IPS-20b (cell line): ENCODE measurements at regions not wholly inside any gene's neighbourhood (a gene's known extent, or its start where the extent isn't known, plus 50 kb on each side); places are given as distances from the start of the nearest gene placed in this dataset.

Experiments used
- H3K27ac ChIP-seq: one replicate; pipeline ENCODE4 v1.5.1; 2013; ENCODE audit warnings: low read length
- H3K27me3 ChIP-seq: 2 replicates; pipeline ENCODE4 v1.6.1; 2013; ENCODE audit warnings: mild to moderate bottlenecking, low read length, inconsistent platforms; ENCODE audit not compliant: insufficient read depth
- H3K36me3 ChIP-seq: 2 replicates; pipeline ENCODE4 v1.6.1; 2013; ENCODE audit warnings: low read depth, mild to moderate bottlenecking, inconsistent platforms, low read length, moderate library complexity; ENCODE audit not compliant: insufficient read depth
- H3K4me1 ChIP-seq: 2 replicates; pipeline ENCODE4 v1.6.1; 2013; ENCODE audit warnings: mild to moderate bottlenecking, control low read depth, inconsistent platforms, low read length, moderate library complexity; ENCODE audit not compliant: insufficient read depth
- H3K4me3 ChIP-seq: 2 replicates; pipeline ENCODE4 v1.5.1; 2013; ENCODE audit warnings: mild to moderate bottlenecking, low read length, inconsistent platforms
- H3K9ac ChIP-seq: 2 replicates; pipeline ENCODE4 v1.6.1; 2013; ENCODE audit warnings: low read depth, mild to moderate bottlenecking, inconsistent platforms, low read length, moderate library complexity
- H3K9me3 ChIP-seq: 2 replicates; pipeline ENCODE4 v1.6.1; 2013; ENCODE audit warnings: mild to moderate bottlenecking, low read depth, low read length, inconsistent platforms; ENCODE audit not compliant: insufficient read depth

DNA sequence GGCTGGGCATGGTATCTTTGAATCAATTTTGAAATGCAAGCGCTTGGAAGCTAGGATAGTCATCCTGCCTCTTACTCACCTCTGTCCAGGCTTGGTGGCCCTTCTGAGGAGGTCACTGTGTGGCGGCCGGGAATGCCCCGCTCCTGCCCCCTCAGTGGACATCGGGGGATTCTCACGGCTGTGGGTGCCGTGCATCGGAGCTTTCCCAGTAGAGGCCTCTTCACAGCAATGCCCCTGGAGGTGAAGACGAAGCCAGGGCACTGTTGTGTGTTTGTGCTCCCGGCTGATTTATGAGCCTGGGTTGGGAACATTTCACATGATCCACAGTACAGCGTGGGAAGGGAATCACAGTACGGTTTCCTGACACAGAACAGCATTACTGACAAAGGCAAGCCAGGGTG is 147.5 kb downstream of the NXNL2 start:
- Histone ChIP-seq H3K9ac (no peak overlapping the region), H3K36me3 (no peaks in the 10 kb centered on the region), H3K27me3 (no peaks in the 10 kb centered on the region), H3K4me1 (no peaks in the 10 kb centered on the region), H3K4me3 (no peak overlapping the region), H3K27ac (no peak overlapping the region), H3K9me3 (no peaks in the 10 kb centered on the region)

GRCh38 chr9:88684046-88684445 is 149.1 kb downstream of the NXNL2 start:
- Histone ChIP-seq H3K27me3 (no peaks in the 10 kb centered on the region), H3K9me3 (no peaks in the 10 kb centered on the region), H3K36me3 (no peaks in the 10 kb centered on the region), H3K9ac (no peak overlapping the region), H3K27ac (no peak overlapping the region), H3K4me3 (no peak overlapping the region), H3K4me1 (no peaks in the 10 kb centered on the region)

GRCh38 chr9:88684845-88685244 is 149.9 kb downstream of the NXNL2 start:
- no peak overlapping the region for H3K4me3 ChIP-seq
- no peak overlapping the region for H3K27ac ChIP-seq
- H3K27me3 ChIP-seq: no peaks in the 10 kb centered on the region
- H3K4me1 ChIP-seq: no peaks in the 10 kb centered on the region
- no peaks in the 10 kb centered on the region for H3K36me3 ChIP-seq
- no peak overlapping the region for H3K9ac ChIP-seq
- H3K9me3 ChIP-seq: peaks cover 6% of the 10 kb centered on the region; the same call in 1 of the 2 replicates

DNA sequence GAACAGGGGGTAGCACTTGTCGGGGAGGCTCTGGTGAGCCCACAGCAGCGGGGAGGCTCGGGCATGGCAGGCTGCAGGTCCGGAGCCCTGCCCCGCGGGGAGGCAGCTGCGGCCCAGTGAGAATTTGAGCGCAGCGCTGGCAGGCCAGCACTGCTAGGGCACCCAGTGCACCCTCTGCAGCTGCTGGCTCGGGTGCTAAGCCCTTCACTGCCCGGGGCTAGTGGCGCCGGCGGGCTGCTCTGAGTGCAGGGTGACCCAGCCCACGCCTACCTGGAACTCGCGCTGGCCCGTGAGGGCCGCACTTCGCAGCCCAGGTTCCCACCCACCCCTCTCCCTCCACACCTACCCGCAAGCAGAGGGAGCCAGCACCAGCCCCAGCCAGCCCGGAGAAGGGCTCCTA is 151.0 kb downstream of the NXNL2 start:
- H3K9me3 ChIP-seq: peaks cover 8% of the 10 kb centered on the region; the same call in 1 of the 2 replicates
- H3K27ac ChIP-seq: no peak overlapping the region
- H3K4me3 ChIP-seq: no peak overlapping the region
- H3K9ac ChIP-seq: no peak overlapping the region
- no peaks in the 10 kb centered on the region for H3K4me1 ChIP-seq
- no peaks in the 10 kb centered on the region for H3K27me3 ChIP-seq
- no peaks in the 10 kb centered on the region for H3K36me3 ChIP-seq

- no peaks in the 10 kb centered on the region for H3K27me3 ChIP-seq
- no peaks in the 10 kb centered on the region for H3K36me3 ChIP-seq
- H3K4me1 ChIP-seq: no peaks in the 10 kb centered on the region
- no peak overlapping the region for H3K4me3 ChIP-seq
- no peak overlapping the region for H3K27ac ChIP-seq
- H3K9me3 ChIP-seq: peaks cover 8% of the 10 kb centered on the region; the same call in 1 of the 2 replicates
- no peak overlapping the region for H3K9ac ChIP-seq
Measured at GRCh38 chr9:88689509-88690298, 154.7 kb downstream of the NXNL2 start.

GRCh38 chr9:88690628-88691027 is 155.7 kb downstream of the NXNL2 start:
- Histone ChIP-seq H3K27me3 (no peaks in the 10 kb centered on the region), H3K9me3 (peaks cover 8% of the 10 kb centered on the region; the same call in 1 of the 2 replicates), H3K4me1 (no peaks in the 10 kb centered on the region), H3K4me3 (no peak overlapping the region), H3K9ac (no peak overlapping the region), H3K36me3 (no peaks in the 10 kb centered on the region), H3K27ac (no peak overlapping the region)

DNA sequence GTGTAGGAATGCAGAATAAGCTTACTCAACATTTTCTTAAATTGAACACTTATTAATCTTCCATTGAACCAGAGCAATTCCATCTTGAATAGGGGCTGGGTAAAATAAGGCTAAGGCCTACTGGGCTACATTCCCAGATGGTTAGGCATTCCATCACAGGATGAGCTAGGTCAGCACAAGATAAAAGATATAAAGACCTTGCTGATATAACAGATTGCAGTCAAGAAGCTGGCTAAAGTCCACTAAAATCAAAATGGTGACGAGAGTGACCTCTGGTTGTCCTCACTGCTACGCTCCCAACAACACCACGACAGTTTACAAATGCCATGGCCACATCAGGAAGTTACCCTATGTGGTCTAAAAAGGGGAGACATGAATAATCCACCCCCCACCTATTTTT is 156.1 kb downstream of the NXNL2 start:
- no peak overlapping the region for H3K27ac ChIP-seq
- no peaks in the 10 kb centered on the region for H3K4me1 ChIP-seq
- peaks cover 8% of the 10 kb centered on the region; the same call in 1 of the 2 replicates for H3K9me3 ChIP-seq

DNA sequence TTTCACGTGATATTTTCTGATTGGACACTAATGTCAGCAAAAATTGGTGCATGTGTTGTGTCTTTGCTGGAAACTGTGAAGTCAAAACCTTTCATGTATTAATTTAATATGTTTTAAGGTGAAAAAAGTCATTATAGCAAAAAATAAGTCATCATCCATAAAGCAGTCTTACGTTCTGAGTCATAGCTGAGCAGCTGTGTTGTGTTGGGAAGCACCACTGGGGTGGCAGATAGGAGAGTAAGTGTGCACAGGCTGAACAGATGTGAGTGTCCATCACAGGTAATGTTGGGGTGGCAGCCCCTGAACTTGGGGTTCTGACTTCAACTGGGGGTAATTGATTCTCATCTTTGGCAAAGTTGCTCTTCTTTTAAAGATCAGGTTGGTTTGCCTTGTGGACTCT is 156.8 kb downstream of the NXNL2 start:
- Histone ChIP-seq H3K9me3 (peaks cover 8% of the 10 kb centered on the region; the same call in 1 of the 2 replicates), H3K27me3 (no peaks in the 10 kb centered on the region)

More for the DNA sequence above, 156.1 kb downstream of the NXNL2 start:
- Histone ChIP-seq H3K4me3 (no peak overlapping the region), H3K36me3 (no peaks in the 10 kb centered on the region), H3K27me3 (no peaks in the 10 kb centered on the region), H3K9ac (no peak overlapping the region)

DNA sequence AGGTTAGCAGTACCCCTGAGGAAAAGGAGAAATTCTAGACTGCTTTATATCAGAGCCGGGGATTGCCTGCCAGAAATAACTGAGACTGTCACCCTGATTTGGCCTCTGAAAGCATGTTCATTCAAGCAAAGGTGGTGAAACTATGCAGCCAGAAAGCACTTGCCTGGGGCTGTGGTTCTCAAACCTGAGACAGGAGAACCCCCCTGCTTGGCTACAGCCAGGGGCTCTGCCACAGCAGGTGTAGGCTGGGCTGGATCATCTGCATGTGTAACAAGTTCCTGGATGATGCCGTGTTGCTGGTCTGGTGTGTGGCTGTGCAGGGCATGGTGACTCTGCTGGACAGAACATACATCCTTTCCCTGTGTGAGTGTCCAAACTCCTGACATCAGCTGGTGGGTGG is 157.8 kb downstream of the NXNL2 start:
- Histone ChIP-seq H3K36me3 (no peaks in the 10 kb centered on the region), H3K9me3 (peaks cover 8% of the 10 kb centered on the region; the same call in 1 of the 2 replicates), H3K27me3 (no peaks in the 10 kb centered on the region), H3K9ac (no peak overlapping the region), H3K27ac (no peak overlapping the region), H3K4me1 (no peaks in the 10 kb centered on the region), H3K4me3 (no peak overlapping the region)

More for the DNA sequence above, 156.8 kb downstream of the NXNL2 start:
- Histone ChIP-seq H3K4me3 (no peak overlapping the region), H3K4me1 (no peaks in the 10 kb centered on the region), H3K9ac (no peak overlapping the region), H3K27ac (no peak overlapping the region), H3K36me3 (no peaks in the 10 kb centered on the region)

- Histone ChIP-seq H3K9me3 (peaks cover 5% of the 10 kb centered on the region; the same call in 1 of the 2 replicates), H3K4me1 (no peaks in the 10 kb centered on the region), H3K27ac (no peak overlapping the region), H3K4me3 (no peak overlapping the region), H3K27me3 (no peaks in the 10 kb centered on the region), H3K36me3 (no peaks in the 10 kb centered on the region), H3K9ac (no peak overlapping the region)
Measured at GRCh38 chr9:88694625-88695024, 159.6 kb downstream of the NXNL2 start.

- Histone ChIP-seq H3K27ac (no peak overlapping the region), H3K36me3 (no peaks in the 10 kb centered on the region), H3K4me3 (no peak overlapping the region), H3K9ac (no peak overlapping the region), H3K4me1 (no peaks in the 10 kb centered on the region), H3K27me3 (no peaks in the 10 kb centered on the region), H3K9me3 (no peaks in the 10 kb centered on the region)
Measured at GRCh38 chr9:88696501-88696900, 161.5 kb downstream of the NXNL2 start.

GRCh38 chr9:88697764-88698432 is 162.9 kb downstream of the NXNL2 start:
- no peaks in the 10 kb centered on the region for H3K9me3 ChIP-seq
- H3K4me3 ChIP-seq: no peak overlapping the region
- H3K36me3 ChIP-seq: no peaks in the 10 kb centered on the region
- H3K4me1 ChIP-seq: no peaks in the 10 kb centered on the region
- H3K27me3 ChIP-seq: no peaks in the 10 kb centered on the region
- H3K27ac ChIP-seq: no peak overlapping the region
- no peak overlapping the region for H3K9ac ChIP-seq
